Spleen (tissue), 11 donors: ENCODE measurements at regions not wholly inside any gene's neighbourhood (a gene's known extent, or its start where the extent isn't known, plus 50 kb on each side); places are given as distances from the start of the nearest gene placed in this dataset.

Experiments used
- DNase-seq: peaks from one replicate; pipeline ENCODE4 v3.0.0-alpha.2; 2020
- H3K27ac ChIP-seq, 8 donors: fragments of 200-600 bp; sonication (generic) in 7 of 8; 1 replicate in 4 of 8; 2 replicates in 4 of 8; pipeline versions ENCODE4 v1.5.0 to v1.8.0; 2016 to 2021; ENCODE audit warnings: inconsistent platforms in 4 of 8, mild to moderate bottlenecking in 4 of 8, moderate library complexity in 1 of 8
- H3K27me3 ChIP-seq, 7 donors: fragments of 200-600 bp; sonication (generic) in 6 of 7; replicated peaks in 1 of 7; 1 replicate in 4 of 7; 2 replicates in 3 of 7; pipeline versions ENCODE4 v1.5.0 to v1.8.0; 2016 to 2021; ENCODE audit warnings: inconsistent platforms in 3 of 7, mild to moderate bottlenecking in 1 of 7
- H3K36me3 ChIP-seq, 6 donors: fragments of 200-600 bp; sonication (generic) in 5 of 6; 1 replicate in 4 of 6; 2 replicates in 2 of 6; pipeline versions ENCODE4 v1.5.0 to v1.8.0; 2016 to 2021; ENCODE audit warnings: inconsistent platforms in 2 of 6
- H3K4me1 ChIP-seq, 6 donors: fragments of 200-600 bp; sonication (generic) in 5 of 6; 1 replicate in 3 of 6; 2 replicates in 3 of 6; pipeline versions ENCODE4 v1.5.0 to v1.8.0; 2016 to 2021; ENCODE audit warnings: inconsistent platforms in 3 of 6
- H3K4me3 ChIP-seq, 8 donors: fragments of 200-600 bp; sonication (generic) in 7 of 8; 1 replicate in 4 of 8; 2 replicates in 4 of 8; pipeline versions ENCODE4 v1.5.0 to v1.8.0; 2016 to 2021; ENCODE audit warnings: inconsistent platforms in 4 of 8, mild to moderate bottlenecking in 4 of 8, moderate library complexity in 2 of 8
- H3K9me3 ChIP-seq, 8 donors: fragments of 200-600 bp; sonication (generic) in 7 of 8; 1 replicate in 4 of 8; 2 replicates in 4 of 8; pipeline versions ENCODE4 v1.5.0 to v1.8.0; 2016 to 2021; ENCODE audit warnings: inconsistent platforms in 4 of 8
- CTCF ChIP-seq, 11 experiments: fragments of 200-600 bp in 7 of 11; fragments of 450-650 bp in 4 of 11; sonication (generic) in 4 of 11; IDR thresholded peaks in 8 of 11; conservative IDR thresholded peaks in 3 of 11; 1 replicate in 7 of 11; 2 replicates in 4 of 11; pipeline versions ENCODE4 v1.4.0 to v1.8.0; 2016 to 2021; ENCODE audit warnings: antibody characterized with exemption in 11 of 11, inconsistent platforms in 4 of 11, mild to moderate bottlenecking in 1 of 11
- POLR2A ChIP-seq, 3 donors: fragments of 450-650 bp; IDR thresholded peaks; one replicate each; pipeline ENCODE4 v1.5.1; 2017; ENCODE audit warnings: antibody characterized with exemption in 3 of 3, mild to moderate bottlenecking in 1 of 3
- POLR2AphosphoS5 ChIP-seq, 3 donors: sonication (generic); formaldehyde crosslinking; IDR thresholded peaks; one replicate each; pipeline ENCODE4 v1.5.1; 2017; ENCODE audit warnings: antibody characterized with exemption in 3 of 3
- WGBS, 5 donors: extraction: QIAGEN DNeasy Blood & Tissue Kit in 3 of 5; methylation state at CpG; one replicate each; pipeline versions ENCODE4 v1.1.5 to v1.1.7; 2013 to 2018; 5-methylcytosine and 5-hydroxymethylcytosine counted together
- intact Hi-C: fragments of 100-400 bp; cut with DNase I; formaldehyde crosslinking; loops from one replicate; pipeline ENCODE4 v1.15.0; 2023; ENCODE audit warnings: low total_unique reads
- donor health status: healthy with polysubstance abuse.
- donor health status: DM: no; HTN: no; CAD: no; lungs with moderate emphysema.
- donor health status: DM: no; HTN: no; CAD: no.
- donor health status: Bipolar disorder and iron deficiency.
- donor health status: healthy.
- donor health status: DM: no; HTN: no; CAD: no.
- donor health status: DM: yes; HTN: yes; CAD: no.

GRCh38 chr6:163670336-163670735 lies 255.8 kb downstream of the QKI start:
- peaks cover 10 to 48% (median 22%) of the 10 kb centered on the region in 6 donors for H3K4me1 ChIP-seq
- no peaks in the 10 kb centered on the region for H3K27me3 ChIP-seq
- WGBS, 5 donors: 84 to 100% (median 94%) methylated on average over 1 of the region's 1 CpG
- H3K36me3 ChIP-seq: no peaks in the 10 kb centered on the region
- DNase-seq: no peak
- no peak overlapping the region for H3K27ac ChIP-seq
- TF ChIP-seq POLR2AphosphoS5 (IDR thresholded peaks at IDR 0.05): no peak
- TF ChIP-seq CTCF (IDR thresholded peaks at IDR 0.05 in 8 of 11, conservative IDR thresholded peaks at IDR 0.05 in 3 of 11): no peak
- no peak for TF ChIP-seq POLR2A (IDR thresholded peaks at IDR 0.05)
- intact Hi-C loops: no loop called here
- H3K4me3 ChIP-seq: no peak overlapping the region
- no peaks in the 10 kb centered on the region for H3K9me3 ChIP-seq

GRCh38 chr6:163668061-163668426 lies 253.5 kb downstream of the QKI start:
- 31 to 41% (median 36%) methylated on average over 4 of the region's 4 CpGs for WGBS, 5 donors
- H3K4me1 ChIP-seq: peaks cover 10 to 48% (median 22%) of the 10 kb centered on the region in 6 donors
- no peaks in the 10 kb centered on the region for H3K27me3 ChIP-seq
- TF ChIP-seq POLR2AphosphoS5 (IDR thresholded peaks at IDR 0.05) (peak in 1 of 3 donors; percentile 1), CTCF (IDR thresholded peaks at IDR 0.05 in 8 of 11, conservative IDR thresholded peaks at IDR 0.05 in 3 of 11) (no peak)
- DNase-seq: no peak
- intact Hi-C loops: no loop called here
- H3K4me3 ChIP-seq: peak overlapping the region in 1 of 8 donors; percentile 24
- H3K36me3 ChIP-seq: no peaks in the 10 kb centered on the region
- H3K9me3 ChIP-seq: no peaks in the 10 kb centered on the region
- H3K27ac ChIP-seq: peak overlapping the region in 5 of 8 donors; percentile 68 to 82 (median 80)

GRCh38 chr6:163667372-163668060 lies 253.0 kb downstream of the QKI start:
- Histone ChIP-seq H3K27me3 (no peaks in the 10 kb centered on the region), H3K36me3 (no peaks in the 10 kb centered on the region), H3K9me3 (no peaks in the 10 kb centered on the region), H3K27ac (peak overlapping the region; percentile 40 to 82 (median 68)), H3K4me1 (peaks cover 10 to 48% (median 22%) of the 10 kb centered on the region in 6 donors), H3K4me3 (peak overlapping the region in 1 of 8 donors; percentile 24)
- peak; percentile 83 for DNase-seq
- intact Hi-C loops: no loop called here
- WGBS, 5 donors: 23 to 30% (median 27%) methylated on average over 13 of the region's 13 CpGs
- TF ChIP-seq POLR2AphosphoS5 (IDR thresholded peaks at IDR 0.05) (peak in 1 of 3 donors; percentile 60), CTCF (IDR thresholded peaks at IDR 0.05 in 8 of 11, conservative IDR thresholded peaks at IDR 0.05 in 3 of 11) (no peak)

- WGBS, 5 donors: 86 to 98% (median 92%) methylated on average over 1 of the region's 1 CpG
- intact Hi-C loops: no loop called here
- Histone ChIP-seq H3K4me3 (no peak overlapping the region), H3K36me3 (no peaks in the 10 kb centered on the region), H3K27me3 (no peaks in the 10 kb centered on the region), H3K4me1 (peaks cover 13 to 65% (median 32%) of the 10 kb centered on the region in 6 donors), H3K9me3 (no peaks in the 10 kb centered on the region), H3K27ac (no peak overlapping the region)
- no peak for DNase-seq
- TF ChIP-seq POLR2A (IDR thresholded peaks at IDR 0.05): no peak
- no peak for TF ChIP-seq POLR2AphosphoS5 (IDR thresholded peaks at IDR 0.05)
- TF ChIP-seq CTCF (IDR thresholded peaks at IDR 0.05 in 8 of 11, conservative IDR thresholded peaks at IDR 0.05 in 3 of 11): no peak
These were observed 250.9 kb downstream of the QKI start for GRCh38 chr6:163665464-163665863.
